ENCODE measurements at regions not wholly inside any gene's neighbourhood (a gene's known extent, or its start where the extent isn't known, plus 50 kb on each side); places are given as distances from the start of the nearest gene placed in this dataset.
"Not testable (repeated sequence)": the region's sequence is repeated elsewhere in the genome, so short reads cannot be mapped to it uniquely, and the experiment has no call there.

DNA sequence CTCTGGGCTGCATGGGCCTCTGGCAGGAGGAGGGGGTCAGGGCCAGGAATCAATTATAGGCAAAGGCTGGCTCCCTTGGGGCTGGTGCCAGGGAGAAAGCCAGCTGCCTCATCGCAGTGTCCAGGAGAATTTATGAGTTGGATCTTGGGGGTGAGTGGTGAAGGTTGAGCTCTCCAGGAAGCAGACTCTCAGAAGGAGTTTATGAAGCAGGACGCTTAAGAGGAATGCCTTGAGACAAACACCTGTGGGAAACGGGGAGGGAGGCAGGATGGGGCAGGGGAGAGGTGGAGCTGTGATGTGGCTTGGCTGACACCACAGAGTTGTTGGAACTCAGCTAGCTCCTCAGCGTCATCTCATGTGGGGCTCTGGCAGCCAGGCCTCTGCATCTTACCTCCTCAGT, 428.5 kb downstream of the RPS24 start:
- DNase-seq (ENCODE audit: low read depth in 4 of 4, low spot score in 2 of 4), result no peak

DNA sequence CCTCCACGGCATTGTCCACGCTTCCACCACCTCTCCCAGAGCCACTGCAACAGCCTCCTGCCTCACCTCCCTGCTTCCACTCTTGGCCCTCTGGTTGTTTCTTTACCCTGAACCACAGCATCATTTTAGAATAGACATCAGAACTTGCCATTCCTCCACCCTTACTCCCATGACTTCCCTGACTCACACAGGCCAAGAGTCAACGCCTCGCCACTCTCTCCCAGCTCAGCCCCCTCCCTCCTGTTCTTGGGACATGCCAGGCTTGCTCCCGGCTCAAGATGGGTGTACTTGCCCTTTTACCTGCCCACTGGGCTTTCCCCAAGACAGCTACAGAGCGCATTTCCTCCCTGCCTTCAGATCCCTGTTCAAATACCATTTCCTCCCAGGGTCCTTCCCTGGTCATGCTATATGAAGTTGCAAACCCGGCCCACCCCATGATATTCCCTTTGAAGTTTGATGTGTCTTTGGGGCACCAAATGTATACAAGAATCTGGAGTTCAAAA, 429.1 kb downstream of the RPS24 start:
- no peak for DNase-seq (ENCODE audit: low read depth in 4 of 4, low spot score in 2 of 4)

DNA sequence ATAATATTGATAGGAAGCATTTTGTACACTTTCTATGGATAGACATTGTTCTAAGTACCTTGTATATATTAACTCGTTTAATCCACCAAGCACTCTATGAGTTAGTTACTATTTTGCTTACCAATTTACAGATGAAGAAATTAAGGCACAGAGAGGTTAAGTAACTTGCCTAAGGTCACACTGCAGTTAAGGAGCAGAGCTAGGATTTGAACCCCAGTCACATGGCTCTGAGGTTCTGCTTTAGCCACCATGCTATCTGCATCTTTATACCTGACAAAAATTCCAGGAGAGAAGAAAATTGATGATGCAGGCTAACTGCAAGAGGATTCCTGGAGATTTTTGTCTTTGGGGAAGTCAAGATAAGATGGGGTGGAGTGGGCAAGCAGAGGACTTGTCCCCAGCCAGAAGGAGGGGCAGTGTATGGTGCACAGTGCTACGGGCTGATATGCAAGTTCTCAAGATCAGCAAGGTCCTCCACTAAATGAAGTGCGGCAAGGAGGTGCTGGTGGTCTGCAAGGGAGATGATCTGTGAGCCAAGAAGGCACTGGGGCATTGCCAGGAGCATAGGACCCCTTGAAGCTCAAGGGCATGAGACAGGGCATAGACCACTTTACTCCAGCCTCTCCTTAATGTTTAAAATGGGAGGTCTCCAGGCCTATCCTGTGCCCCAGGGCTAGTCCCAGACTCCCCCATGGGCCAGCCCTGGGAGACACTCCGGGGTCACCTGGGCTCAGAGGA, 430.6 kb downstream of the RPS24 start:
- DNase-seq (ENCODE audit: low read depth in 4 of 4, low spot score in 2 of 4), result no peak

DNA sequence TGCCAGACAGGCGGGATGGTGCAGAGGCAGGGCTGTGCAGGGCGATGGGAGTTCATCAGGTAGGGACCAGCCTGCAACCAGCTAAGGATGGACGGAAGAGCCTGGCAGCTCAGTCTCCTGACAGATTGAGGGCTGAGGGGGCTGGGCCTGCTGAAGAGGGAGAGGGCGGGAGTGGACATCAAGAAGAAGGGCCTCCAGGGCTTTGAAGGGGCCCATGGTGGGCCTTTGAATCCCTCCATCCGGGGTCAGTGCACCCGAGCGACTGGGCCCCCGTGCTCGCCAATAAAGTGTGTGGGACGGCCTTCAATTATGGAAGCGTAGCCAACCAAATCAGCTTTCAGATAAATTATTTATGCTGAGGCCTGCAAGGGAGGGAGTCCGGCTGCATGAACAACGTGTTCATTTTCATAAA, 431.2 kb downstream of the RPS24 start:
- peak in 1 of 4 donors; percentile 61 for DNase-seq (ENCODE audit: low read depth in 4 of 4, low spot score in 2 of 4)

DNA sequence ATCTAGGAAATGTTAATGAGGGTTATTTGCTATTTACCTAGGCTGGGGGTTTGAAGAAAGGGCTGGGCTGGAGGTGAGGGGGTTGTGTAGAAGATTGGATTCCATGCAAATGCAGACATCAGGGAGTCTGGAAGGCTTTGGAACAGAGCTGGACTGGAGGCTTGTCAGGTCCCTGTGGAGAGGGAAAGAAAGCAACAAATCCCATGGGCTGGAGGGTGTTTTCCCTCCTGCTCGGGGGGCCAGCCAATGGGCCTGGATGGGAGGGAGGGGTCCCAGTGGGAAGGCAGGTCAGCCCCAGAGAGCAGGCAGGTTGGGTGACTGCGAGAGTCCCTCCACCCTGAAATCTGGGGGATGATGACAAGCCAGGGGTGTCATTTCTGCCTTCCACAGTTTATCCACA, 431.8 kb downstream of the RPS24 start:
- no peak for DNase-seq (ENCODE audit: low read depth in 4 of 4, low spot score in 2 of 4)

DNA sequence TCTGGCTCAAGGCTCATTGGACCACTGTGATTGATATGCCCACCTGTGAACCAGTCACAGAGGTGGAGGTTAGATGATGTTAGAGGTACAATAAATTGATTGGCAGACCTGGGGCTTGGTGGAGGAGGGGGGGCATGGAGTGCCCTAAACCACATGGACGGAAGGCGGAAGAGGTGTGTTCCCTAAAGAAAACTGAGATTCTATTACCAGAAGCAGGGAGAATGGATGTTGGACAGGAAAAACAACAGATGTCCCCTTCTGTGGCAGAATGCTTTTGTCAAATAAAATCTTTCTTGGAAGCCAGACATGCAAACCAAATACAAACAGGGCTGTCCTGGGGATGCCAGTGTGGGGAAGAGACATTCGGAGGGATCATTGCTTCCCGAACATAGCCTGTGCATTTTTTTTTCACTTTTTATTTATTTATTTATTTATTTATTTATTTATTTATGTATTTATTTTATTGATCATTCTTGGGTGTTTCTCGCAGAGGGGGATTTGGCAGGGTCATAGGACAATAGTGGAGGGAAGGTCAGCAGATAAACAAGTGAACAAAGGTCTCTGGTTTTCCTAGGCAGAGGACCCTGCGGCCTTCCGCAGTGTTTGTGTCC, 433.9 kb downstream of the RPS24 start:
- DNase-seq (ENCODE audit: low read depth in 4 of 4, low spot score in 2 of 4), result no peak

DNA sequence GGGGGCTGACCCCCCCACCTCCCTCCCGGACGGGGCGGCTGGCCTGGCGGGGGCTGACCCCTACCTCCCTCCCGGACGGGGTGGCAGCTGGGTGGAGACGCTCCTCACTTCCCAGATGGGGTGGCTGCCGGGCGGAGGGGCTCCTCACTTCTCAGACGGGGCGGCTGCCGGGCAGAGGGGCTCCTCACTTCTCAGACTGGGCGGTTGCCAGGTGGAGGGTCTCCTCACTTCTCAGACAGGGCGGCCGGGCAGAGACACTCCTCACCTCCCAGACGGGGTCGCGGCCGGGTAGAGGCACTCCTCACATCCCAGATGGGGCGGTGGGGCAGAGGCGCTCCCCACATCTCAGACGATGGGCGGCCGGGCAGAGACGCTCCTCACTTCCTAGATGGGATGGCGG, 435.1 kb downstream of the RPS24 start:
- not testable (repeated sequence) for DNase-seq (ENCODE audit: low read depth in 4 of 4, low spot score in 2 of 4)

DNA sequence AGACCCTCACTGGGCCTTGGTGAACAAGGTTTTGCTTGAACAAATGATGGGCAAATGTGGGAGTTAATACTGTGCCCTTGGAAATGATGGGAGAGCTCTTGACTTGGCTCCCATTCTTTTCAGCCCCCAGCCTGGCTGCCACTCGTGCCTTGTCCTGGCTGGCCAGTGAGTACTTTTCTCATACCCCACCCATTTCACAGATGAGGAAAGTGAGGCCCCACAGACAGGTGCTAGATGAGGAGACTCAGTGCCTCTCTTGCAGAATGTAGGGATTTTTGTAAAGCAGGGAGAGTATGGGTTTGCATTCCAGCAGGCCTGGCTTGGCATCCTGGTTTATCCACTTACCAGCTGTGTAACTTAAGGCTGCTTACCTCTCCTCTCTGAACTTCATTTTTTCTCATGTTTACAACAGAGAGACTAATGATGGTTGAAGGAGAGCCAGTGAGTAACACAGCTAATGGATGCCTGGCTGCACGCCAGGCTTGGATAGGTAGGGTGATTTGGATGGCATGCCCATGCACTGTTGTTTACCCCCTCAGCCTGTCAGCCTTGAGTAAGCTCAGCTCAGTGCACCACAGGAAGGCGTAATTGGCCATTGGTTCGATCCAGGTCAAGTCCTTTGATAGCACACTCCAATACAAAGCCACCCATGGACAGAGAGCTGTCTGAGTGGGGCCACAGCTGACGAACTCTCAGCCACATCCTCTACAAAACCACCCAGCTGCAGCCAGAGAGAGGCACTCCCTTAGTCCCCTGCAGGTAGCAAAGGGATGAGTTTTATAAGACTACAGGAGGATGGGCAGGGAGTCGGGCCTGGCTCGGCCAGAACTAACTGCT, 436.8 kb downstream of the RPS24 start:
- no peak for DNase-seq (ENCODE audit: low read depth in 4 of 4, low spot score in 2 of 4)

DNA sequence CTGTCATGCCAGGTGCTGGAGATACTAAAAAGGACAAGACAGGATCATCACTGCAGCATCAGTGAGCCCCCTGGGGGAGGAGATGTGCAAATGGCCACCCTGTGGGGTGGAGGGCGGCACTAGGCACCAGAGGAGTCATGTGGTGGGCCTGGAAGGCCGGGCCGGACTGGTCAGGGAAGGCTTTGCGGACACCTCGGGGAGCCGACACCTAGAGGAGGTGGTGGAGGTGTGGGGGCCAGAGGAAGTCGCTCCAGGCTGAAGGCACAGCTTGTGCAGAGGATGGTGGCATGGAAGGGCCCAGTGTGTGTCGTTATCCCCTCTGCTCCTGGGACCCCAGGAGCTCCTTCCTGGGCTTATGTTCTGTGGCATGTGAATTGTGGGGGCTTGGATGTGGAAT, 437.7 kb downstream of the RPS24 start:
- no peak for DNase-seq (ENCODE audit: low read depth in 4 of 4, low spot score in 2 of 4)

DNA sequence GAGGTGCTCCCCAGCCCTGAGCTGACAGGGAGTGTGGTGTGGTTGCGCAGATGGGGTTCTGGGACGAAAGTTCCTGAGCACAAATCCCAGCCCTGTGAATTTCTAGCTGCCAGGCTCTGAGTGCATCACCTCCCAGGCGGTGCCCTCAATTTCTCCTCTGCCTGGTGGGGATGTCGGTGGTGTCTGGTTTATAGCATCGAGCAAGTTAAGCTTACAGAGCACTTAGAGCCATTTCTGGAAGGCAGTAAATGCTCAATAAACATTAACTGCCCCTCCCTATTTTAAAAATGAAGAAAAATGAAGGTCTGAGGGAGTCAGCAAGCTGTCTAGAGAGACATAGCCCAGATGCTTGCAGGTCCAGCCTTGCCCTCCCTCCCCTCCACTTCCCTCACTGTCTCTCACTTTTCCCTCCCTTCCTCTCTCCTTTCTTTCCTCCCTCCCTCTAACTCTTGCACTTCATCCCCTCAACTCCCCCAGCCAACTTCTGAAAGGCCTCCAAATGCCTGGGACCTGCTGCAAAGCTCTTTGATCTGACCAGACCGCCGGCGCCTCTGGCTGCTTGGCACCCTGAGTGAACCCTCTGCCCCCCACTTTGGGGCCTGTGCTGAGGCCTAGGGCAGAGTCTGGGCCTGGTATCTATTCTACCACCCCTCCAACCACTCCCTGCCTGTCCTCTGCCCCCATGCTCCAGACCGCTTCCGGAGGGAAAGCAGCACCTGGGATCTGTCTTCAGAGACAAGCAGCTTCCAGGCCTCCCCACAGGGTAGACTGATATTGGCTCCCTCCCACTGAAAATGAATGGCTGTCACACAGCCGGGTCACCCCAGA, 438.3 kb downstream of the RPS24 start:
- DNase-seq (ENCODE audit: low read depth in 4 of 4, low spot score in 2 of 4), result peak; percentile 54 to 74 (median 64)

DNA sequence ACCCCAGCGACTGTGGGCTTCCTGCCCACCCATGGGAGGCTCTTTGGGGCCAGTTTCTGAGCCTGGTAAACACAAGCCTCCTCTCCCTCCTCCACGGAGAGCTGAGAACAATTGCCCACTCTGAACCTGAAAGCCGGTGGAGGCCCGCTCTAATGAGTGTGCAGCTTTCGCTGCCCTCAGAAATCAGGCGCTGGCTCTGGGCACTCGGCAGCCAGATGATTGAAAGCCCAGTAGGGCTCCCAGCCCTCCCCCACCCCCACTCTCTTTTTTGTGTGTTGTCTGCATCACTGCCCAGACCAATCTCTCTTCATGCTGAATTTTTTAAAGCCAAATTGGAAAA, 438.9 kb downstream of the RPS24 start:
- DNase-seq (ENCODE audit: low read depth in 4 of 4, low spot score in 2 of 4), result no peak

DNA sequence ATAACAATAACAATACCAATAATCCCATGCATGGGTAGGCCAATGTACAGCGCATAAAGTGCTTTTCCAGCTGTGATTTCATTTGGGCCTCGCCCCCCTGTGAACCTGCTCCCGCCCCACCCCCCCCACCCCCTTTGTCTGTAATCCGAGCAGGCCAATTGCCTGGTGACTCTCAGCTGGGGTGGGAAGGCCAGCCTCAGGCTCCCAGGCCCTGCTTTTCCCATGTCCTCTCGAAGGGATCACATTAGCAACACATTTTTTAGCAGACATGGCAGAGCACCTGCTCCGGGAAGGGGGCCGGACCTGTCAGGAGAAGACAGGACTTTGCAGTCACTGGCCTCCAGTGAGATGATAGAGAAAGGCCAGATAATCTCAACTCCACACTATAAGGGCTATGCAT, 439.3 kb downstream of the RPS24 start:
- DNase-seq (ENCODE audit: low read depth in 4 of 4, low spot score in 2 of 4), result no peak

DNA sequence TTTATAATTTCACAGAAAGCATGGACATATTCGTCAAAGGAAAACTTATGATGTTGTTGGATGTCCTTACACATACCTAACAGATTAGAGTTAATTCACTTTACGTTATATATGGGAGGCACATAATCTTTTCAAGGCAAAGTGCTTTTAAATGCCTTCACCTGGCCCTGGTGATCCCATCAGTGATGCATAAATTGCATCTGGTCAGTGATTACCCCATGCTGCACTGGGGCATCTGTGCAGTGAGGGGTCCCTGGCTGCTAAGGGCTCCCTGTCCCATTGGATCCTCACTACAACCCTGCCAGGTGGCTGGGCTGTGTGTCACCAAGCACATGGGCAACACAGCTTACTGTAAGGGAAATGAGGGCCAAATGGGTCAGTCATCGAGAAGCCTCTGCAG, 441.1 kb downstream of the RPS24 start:
- DNase-seq (ENCODE audit: low read depth in 4 of 4, low spot score in 2 of 4), result no peak

DNA sequence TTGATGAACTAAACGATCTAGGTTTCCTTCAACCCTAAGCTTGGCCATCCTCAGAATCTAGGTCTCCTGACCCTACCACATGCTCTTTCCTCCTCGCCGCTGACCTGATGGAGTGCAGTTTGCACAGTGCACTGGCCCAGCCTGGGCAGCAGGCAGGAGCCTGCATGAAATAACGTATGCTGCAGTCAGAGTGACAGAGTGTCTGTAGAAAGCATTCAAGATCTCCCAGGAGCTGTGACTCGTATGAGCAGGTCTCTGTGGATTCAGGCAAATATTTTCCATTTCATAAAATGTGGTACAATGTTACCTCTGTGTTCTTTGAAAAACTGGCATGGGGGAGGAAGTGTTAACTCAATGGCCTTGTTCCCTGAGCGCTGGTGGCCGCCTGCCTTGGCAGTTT, 441.8 kb downstream of the RPS24 start:
- DNase-seq (ENCODE audit: low read depth in 4 of 4, low spot score in 2 of 4), result no peak

DNA sequence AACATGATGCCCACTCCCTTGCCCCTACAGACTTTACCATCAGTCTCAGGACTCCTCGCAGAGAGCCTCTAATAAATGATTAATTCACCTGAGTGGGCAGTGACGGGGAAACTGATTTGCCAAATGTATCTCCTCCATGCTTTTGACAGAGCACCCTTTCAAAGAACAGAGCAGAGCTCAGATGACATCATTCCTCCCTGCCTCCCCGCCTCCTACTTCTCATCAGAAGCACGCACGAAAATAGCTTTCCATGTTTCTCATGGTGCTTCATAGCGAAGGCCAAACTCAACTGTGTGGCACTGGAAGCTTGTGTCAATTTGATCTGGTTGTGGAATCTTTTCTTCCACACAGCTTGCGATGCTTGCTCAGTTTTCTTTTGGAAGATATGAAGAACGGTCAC, 442.5 kb downstream of the RPS24 start:
- DNase-seq (ENCODE audit: low read depth in 4 of 4, low spot score in 2 of 4), result no peak

DNA sequence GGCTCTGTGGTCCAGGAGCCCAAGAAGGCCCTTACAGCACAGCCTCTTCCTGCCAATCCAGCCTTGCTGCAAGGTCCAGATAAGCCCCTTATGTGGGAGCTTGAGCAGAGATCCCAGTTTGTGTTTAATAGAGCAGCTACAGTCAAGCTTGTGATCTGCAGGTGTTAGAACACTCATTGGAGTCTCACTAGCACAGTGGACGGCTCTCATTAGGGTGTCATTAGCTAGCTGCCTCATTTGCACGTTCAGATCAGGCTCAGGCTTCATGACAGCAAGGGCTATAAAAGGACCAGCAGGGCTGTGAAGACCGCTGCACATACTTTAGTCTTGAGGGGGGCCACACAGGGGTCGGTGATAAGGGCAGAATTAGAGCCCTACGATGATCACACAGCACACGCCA, 443.2 kb downstream of the RPS24 start:
- no peak for DNase-seq (ENCODE audit: low read depth in 4 of 4, low spot score in 2 of 4)

DNA sequence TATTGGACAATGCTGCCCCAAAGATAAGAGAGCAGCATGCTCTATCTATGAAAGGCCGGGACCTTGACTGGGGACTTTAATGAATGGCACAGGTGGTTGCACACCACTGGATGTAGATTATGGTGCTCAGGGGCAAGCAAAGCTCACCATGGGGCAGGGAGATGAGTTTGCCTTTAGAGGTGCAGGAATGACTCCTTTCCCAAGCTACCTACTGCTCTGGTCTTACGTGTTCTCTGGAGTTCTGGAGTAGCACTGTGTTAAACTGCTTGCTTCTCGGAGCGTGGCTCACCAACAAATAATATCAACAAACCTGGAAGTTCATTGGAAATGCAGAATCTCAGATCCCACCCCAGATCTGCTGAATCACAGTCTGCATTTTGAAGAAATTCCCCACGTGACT, 445.3 kb downstream of the RPS24 start:
- no peak for DNase-seq (ENCODE audit: low read depth in 4 of 4, low spot score in 2 of 4)

DNA sequence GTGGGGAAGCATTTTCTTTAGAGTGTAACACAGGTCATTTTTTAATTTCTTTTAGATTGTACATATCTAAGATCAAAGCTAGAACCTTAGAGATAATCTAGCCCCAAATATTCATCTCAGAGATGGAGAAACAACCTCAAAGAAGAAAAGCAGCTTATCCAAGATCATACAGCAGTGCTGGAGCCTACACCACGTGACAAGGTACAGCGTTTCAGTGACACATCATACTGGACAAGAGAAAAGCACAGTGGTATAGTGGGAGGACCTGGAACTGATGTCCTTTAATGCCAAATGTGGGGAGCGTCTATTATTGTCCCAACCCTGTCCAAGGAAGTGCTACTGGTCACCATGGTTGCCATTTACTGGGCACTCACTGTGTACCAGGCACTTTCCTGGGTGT, 445.8 kb downstream of the RPS24 start:
- no peak for DNase-seq (ENCODE audit: low read depth in 4 of 4, low spot score in 2 of 4)

DNA sequence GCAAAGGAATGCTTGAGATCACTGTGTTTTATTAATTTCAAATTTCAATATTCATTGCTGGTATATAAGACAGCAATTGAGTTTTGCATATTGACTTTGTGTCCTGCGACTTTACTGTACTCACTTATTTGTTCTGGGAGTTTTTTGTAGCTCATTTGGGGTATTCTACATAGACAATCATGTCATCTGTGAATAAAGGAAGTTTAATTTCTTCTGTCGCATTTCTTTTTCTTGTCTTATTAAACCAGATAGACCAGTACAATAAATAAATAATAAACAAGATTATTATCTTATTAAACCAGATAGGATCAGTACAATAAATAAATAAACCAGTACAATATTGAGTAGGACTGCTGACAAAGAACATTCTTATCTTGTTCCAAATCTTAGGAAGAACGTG, 448.2 kb downstream of the RPS24 start:
- no peak for DNase-seq (ENCODE audit: low read depth in 4 of 4, low spot score in 2 of 4)

DNA sequence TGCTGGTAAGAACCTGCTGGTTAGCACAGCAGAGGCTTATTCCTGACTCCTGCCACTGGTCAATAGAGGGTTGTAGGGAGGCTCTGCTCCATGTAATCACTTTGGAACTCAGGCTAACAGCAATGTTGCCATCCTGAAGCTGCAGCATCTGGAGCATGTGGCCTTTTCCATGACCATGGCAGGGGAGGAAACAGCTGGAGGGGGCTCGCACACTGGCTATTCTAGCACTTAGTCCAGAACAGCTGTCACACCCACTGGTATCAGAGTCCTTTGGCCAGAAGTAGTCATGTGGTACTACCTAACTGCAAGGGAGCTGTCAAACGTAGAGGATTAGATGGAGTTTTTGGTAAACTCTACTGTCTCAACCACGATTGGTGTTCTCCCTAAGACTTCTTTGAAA, 450.0 kb downstream of the RPS24 start:
- no peak for DNase-seq (ENCODE audit: low read depth in 4 of 4, low spot score in 2 of 4)

DNA sequence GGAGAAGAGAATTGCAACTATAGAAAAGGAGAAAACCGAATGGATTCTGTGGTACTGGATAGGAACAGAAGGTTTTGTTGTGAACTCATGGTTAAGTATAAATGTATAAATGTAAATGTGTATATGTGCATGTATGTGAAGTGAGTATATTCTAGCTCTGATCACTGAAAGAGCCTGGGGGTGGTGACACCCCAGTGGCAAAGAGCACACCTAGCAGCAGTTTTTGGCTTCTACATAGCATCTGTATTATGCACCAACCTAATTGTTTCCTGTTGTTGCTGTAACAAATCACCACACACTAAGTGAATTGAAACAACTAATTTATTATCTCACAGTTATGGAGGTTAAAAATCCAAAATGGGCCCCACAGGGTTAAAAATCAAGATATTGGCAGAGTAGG, 455.4 kb downstream of the RPS24 start:
- DNase-seq (ENCODE audit: low read depth in 4 of 4, low spot score in 2 of 4), result no peak
